ENCODE measurements at regions not wholly inside any gene's neighbourhood (a gene's known extent, or its start where the extent isn't known, plus 50 kb on each side); places are given as distances from the start of the nearest gene placed in this dataset.

- TF ChIP-seq POLR2A (IDR thresholded peaks at IDR 0.05): no peak
- no peak for TF ChIP-seq CTCF (IDR thresholded peaks at IDR 0.05)
Measured at GRCh38 chr5:77140350-77140749, 53.3 kb upstream of the ZBED3 start.
